Sciatic nerve (tissue), 2 donors: ENCODE measurements at regions not wholly inside any gene's neighbourhood (a gene's known extent, or its start where the extent isn't known, plus 50 kb on each side); places are given as distances from the start of the nearest gene placed in this dataset.
A peak's percentile ranks its signal among the peaks of the same experiment; 100 is the strongest.

ENCODE experiments used
- ATAC-seq: fragments of 200-7000 bp; cut with Tn5 transposase; one replicate; pipeline ENCODE4 v1.9.1; 2020; ENCODE audit warnings: mild to moderate bottlenecking, moderate library complexity
- DNase-seq: peaks from one replicate; pipeline ENCODE4 v3.0.0-alpha.2; 2020; ENCODE audit warnings: low spot score
- intact Hi-C: fragments of 100-400 bp; cut with DNase I; formaldehyde crosslinking; loops from one replicate; pipeline ENCODE4 v1.14.2; 2022
- donor health status: DM: no; HTN: no; CAD: no.
- donor health status: DM: no; HTN: no; CAD: no.

- no peak for ATAC-seq
- intact Hi-C loops: no loop called here
- DNase-seq: no peak
These were observed 449.3 kb upstream of the CITED2 start for GRCh38 chr6:139823808-139824126.

DNA sequence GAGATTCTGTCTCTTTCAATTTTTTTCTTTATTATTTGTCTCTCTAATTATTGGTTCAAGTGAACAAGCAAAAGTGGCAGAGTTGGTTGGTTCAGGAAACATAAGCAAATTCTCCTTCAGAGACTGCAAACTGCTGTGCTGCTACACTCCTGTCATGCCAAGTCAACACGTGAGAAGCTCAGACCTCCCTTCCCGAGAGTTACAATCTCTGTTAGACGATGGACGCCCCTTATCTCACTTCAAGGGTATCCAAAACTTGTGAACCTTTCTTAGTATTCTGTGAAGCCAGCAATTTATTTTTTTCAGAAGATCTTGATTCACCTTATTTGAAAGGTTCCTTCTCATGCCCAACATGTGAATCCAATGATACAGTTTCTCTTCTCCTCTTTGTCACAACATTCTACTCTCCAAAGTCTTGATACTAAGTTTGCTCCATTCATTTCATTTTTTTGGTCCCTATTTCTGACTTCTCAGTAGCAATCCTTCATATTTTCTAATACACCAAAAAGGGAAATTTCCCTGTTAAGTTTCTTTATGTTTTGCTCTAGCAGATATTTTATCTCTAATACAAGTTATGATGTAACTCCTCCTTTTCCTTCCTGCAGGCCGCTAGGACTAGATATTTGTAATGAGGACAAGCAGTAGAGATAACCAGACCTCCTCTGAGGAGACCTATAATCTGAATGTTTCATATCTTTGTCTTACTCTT is 448.8 kb upstream of the CITED2 start:
- DNase-seq (no peak), ATAC-seq (no peak)
- intact Hi-C loops: no loop called here

- intact Hi-C loops: no loop called here
- ATAC-seq: no peak
- no peak for DNase-seq
These were observed 447.3 kb upstream of the CITED2 start for GRCh38 chr6:139821676-139822223.

DNA sequence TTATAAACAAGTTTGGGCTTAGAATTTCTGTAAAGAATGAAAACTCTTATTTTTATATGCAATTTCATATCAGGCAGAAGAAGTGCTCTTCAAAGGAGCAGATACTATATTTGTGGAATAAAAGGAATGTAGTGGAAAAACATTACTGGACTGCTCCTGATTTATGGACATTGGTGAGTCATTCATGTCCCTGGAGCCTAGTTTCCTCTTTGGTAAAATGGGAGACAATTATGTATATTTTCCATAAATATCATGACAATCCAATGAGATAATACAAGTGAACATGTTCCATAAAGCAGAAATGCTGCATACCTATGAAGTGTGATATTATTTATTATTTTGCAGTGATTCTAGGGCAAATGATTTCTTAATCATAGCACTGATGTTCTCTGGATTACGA is 445.8 kb upstream of the CITED2 start:
- no peak for DNase-seq
- ATAC-seq: no peak

DNA sequence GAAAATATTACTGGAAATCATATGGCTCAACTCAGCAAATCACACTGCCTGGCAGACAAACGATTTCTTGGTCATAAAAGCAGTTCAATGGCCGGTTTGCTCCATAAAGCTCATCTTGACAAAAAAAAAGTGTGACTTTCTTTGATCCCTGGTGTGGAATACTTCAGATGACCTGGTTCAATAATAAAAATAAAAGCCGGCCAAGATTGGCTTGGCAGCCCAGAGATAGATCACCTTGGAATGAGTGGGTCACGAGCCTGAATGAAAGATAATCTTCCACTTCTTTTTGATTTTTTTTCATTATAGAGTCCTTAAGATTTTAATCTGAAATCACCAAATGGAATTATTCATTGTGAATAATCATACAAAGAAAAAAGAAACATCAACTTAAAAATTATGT is 445.3 kb upstream of the CITED2 start:
- no peak for ATAC-seq
- no peak for DNase-seq
- intact Hi-C loops: no loop called here

More for the DNA sequence above, 445.8 kb upstream of the CITED2 start:
- intact Hi-C loops: no loop called here

DNA sequence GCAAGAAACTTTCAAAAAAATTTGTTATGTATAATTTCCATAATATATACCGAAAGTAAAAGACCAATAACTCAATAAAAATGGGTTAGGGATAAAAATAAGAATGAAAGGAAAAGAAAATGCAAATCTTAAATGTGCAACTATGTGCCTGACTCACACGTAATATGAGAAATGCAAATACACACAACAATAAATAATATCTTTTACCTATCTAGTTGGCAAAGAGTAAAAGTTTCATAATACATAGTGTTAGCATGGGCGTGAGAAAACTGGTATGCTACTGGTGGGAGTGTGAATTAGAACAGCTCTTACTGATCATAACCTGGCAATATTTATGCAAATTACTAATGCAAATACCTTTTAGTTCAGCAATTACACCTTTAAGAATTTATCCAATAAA is 438.5 kb upstream of the CITED2 start:
- intact Hi-C loops: no loop called here
- DNase-seq (no peak), ATAC-seq (no peak)

DNA sequence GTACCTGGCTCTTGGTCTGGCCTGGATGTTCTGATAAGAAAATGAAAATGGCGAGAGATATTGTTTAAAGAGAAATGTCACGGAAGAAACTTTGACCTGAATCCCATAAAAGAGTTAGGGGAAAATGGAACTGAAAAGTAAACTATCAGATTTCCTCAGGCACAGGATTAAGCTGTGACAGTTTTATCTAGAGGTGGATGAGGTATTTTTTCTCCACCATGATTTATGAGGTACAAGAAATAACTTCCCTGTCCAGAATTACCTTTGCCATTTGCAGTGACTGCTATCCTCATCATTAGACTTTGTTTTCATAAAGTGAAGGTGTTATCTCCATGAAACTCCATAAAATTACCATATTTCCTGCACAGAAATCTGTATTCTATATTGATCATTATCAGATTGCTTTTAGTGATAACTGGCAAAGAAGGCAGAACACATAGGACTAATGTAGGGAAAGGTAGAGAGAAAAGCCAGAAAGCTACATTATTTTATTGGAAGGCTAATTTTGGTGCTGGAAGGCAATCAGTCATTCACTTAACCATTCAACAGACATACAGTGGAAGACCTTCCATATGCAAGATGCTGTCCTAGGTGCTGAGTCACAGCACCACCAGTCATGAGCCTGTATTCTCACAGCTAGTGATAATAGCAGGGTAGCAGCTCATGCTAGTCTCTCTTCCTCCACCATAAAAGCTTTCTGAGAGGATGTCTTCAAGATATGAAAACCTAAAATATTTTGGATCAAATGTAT is 427.3 kb upstream of the CITED2 start:
- DNase-seq (no peak), ATAC-seq (no peak)
- intact Hi-C loops: no loop called here

GRCh38 chr6:139800837-139801236 is 426.4 kb upstream of the CITED2 start:
- ATAC-seq (no peak), DNase-seq (no peak)
- intact Hi-C loops: no loop called here

GRCh38 chr6:139790527-139790926 is 416.1 kb upstream of the CITED2 start:
- intact Hi-C loops: no loop called here
- no peak for DNase-seq
- ATAC-seq: no peak

DNA sequence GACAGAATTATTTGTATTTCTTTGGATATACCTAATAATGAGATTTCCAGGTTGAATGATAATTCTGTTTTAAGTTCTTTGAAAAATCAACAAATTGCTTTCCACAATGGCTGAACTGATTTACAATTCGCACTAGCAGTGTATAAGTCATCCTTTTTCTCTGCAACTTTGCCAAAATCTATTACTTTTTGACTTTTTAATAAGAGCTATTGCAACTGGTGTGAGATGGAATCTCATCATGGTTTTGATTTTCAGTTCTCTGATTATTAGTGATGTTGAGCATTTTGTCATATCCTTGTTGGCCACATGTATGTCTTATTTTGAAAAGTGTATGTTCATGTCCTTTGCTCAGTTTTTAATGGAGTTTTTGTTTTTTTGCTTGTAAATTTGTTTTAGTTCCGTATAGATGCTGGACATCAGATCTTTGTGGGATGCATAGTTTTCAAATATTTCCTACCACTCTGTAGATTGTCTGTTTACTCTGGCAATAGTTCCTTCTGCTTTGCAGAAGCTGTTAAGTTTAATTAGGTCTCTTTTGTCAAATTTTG is 409.8 kb upstream of the CITED2 start:
- no peak for ATAC-seq
- DNase-seq: no peak
- intact Hi-C loops: no loop called here

- intact Hi-C loops: no loop called here
- no peak for DNase-seq
- no peak for ATAC-seq
These were observed 405.7 kb upstream of the CITED2 start for GRCh38 chr6:139779988-139780774.

- intact Hi-C loops: no loop called here
- no peak for ATAC-seq
These were observed 404.2 kb upstream of the CITED2 start for GRCh38 chr6:139778688-139779087.

GRCh38 chr6:139778106-139778505 is 403.7 kb upstream of the CITED2 start:
- intact Hi-C loops: no loop called here
- DNase-seq (no peak), ATAC-seq (no peak)

More at GRCh38 chr6:139778688-139779087, 404.2 kb upstream of the CITED2 start:
- no peak for DNase-seq

GRCh38 chr6:139777202-139777970 is 402.9 kb upstream of the CITED2 start:
- intact Hi-C loops: no loop called here
- DNase-seq: no peak
- no peak for ATAC-seq

DNA sequence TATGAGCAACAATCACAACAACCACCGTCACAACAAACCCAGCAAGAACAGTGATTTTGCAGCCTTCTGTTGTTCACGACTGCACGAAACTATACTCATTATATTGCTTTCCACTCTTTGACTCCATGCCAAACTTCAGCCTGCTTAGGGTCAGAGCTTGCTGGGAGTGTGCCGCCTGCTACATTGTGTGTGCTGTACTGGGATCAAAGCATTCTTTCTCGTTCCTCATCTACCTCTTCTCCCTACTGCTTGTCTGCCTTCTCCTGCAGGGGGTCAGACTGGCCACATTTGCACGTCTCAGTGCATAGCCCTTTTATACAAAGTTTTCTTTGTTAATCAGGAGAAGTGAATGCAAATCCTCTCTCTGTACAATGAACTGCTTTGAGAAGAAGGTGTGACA is 401.6 kb upstream of the CITED2 start:
- DNase-seq: no peak
- intact Hi-C loops: no loop called here
- ATAC-seq: no peak

DNA sequence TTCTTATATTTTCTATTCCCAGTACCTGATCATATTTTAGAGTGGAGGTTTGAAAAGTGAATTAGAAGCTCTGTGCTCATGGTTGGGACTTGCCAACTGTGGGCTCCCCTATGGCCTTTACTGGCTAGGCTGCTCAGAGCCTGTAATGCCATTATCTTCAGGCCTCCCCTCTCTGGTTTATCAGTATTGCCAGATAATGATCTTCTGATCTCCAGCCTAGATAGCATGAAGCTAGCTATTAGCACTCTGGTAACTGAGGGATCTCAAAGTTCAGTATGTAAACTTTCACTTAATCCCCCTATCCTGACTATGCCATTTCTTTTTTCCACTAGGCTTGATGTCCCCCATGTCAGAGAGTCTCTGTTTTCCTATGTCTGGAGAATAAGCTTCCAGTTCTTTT is 393.7 kb upstream of the CITED2 start:
- DNase-seq: no peak
- intact Hi-C loops: no loop called here
- no peak for ATAC-seq

DNA sequence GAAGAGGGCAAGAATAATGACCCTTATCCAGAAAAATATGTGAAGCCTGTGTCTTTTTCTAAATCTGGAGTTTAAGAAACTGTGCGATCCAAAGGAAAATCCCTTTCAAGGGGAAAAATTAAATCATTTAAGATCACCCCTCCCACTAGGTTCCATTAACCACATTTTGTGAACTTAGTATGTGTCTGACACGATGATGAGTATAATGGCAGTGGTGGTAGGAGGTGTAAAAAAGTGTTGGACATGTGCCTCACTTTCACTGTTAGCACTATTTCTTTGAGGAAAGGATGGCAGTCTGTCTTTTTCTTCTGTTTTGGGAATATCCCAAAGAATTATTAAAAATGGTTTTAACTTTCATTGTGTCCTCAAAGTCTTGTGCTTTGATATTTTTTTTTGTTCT is 392.3 kb upstream of the CITED2 start:
- ATAC-seq (no peak), DNase-seq (no peak)
- intact Hi-C loops: no loop called here

DNA sequence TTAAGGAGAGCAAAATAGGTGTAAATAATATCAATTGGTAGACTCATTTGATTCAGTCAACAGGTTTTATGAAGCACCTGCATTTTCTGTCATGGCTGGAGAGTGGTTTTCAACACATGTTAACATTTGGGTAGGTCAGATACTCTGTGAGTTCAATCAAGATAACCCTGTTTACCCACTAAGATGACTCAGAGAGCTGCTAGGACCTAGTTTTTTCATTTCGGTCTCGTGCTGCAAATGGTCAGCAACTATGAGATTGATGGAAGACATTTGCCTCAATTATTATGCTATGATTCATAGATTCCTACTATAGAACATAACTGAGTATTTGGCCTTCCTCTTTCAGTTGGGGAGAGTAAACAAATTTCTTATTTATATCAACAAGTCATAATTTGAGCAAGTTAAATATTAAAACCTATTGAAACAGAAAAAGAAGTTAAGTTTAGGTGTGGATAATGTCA is 391.4 kb upstream of the CITED2 start:
- ATAC-seq (no peak), DNase-seq (no peak)
- intact Hi-C loops: no loop called here

DNA sequence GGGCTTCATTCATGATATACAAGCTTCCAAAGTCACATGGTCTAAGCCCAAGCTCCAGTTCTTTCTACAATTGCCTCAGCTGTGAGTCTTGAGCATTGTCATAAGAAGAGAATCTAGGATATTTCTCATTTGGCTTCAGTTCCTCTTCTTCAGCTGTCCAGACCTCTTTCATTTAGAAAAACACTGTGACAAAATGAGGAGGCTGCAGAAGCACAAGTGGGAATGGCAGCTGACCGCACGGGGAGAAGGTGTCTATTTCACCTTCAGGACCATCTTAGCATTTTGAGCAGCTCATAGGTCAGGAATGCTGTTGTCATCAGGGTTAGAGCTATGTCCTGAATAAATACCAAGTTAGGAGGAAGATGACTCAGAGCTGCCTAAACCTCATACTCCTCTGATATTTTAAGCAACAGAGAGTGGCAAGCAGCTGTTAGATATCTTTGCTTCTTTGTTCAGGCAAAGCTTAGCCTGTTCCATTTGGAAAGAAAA is 390.1 kb upstream of the CITED2 start:
- intact Hi-C loops: no loop called here
- DNase-seq: no peak

More for the DNA sequence above, 390.1 kb upstream of the CITED2 start:
- ATAC-seq: peak; percentile 96
